ENCODE measurements at regions not wholly inside any gene's neighbourhood (a gene's known extent, or its start where the extent isn't known, plus 50 kb on each side); places are given as distances from the start of the nearest gene placed in this dataset.
A peak's percentile ranks its signal among the peaks of the same experiment; 100 is the strongest.

- Histone ChIP-seq H3K4me3 (ENCODE audit: low read depth, low read length) (no peak overlapping the region), H3K27me3 (ENCODE audit: control insufficient read depth, insufficient read depth, low read length) (no peaks in the 10 kb centered on the region), H3K79me2 (no peaks in the 10 kb centered on the region), H3K27ac (no peak overlapping the region), H3K4me2 (ENCODE audit: low read length) (no peak overlapping the region), H3K4me1 (peaks cover 44% of the 10 kb centered on the region), H3K9me3 (ENCODE audit: control insufficient read depth, low read length) (no peaks in the 10 kb centered on the region), H3K36me3 (ENCODE audit: control insufficient read depth, insufficient read depth, low read length) (no peaks in the 10 kb centered on the region), H2AFZ (no peak overlapping the region), H3K9ac (no peak overlapping the region)
- no peak for TF ChIP-seq CTCF (IDR thresholded peaks at IDR 0.05)
Measured at GRCh38 chr2:46850742-46851141, 64.9 kb downstream of the MCFD2 start.

- Histone ChIP-seq H3K4me3 (ENCODE audit: low read depth, low read length) (no peak overlapping the region), H2AFZ (peak overlapping the region; percentile 87), H3K4me1 (peaks cover 44% of the 10 kb centered on the region), H3K9me3 (ENCODE audit: control insufficient read depth, low read length) (no peaks in the 10 kb centered on the region), H3K36me3 (ENCODE audit: control insufficient read depth, insufficient read depth, low read length) (no peaks in the 10 kb centered on the region), H3K4me2 (ENCODE audit: low read length) (peak overlapping the region; percentile 32), H3K79me2 (no peaks in the 10 kb centered on the region), H3K9ac (no peak overlapping the region), H3K27ac (peak overlapping the region; percentile 56), H3K27me3 (ENCODE audit: control insufficient read depth, insufficient read depth, low read length) (no peaks in the 10 kb centered on the region)
- no peak for TF ChIP-seq CTCF (IDR thresholded peaks at IDR 0.05)
Measured at GRCh38 chr2:46849721-46850556, 65.7 kb downstream of the MCFD2 start.

GRCh38 chr2:46849046-46849715 lies 66.4 kb downstream of the MCFD2 start:
- H3K27me3 ChIP-seq (ENCODE audit: control insufficient read depth, insufficient read depth, low read length): no peaks in the 10 kb centered on the region
- H3K36me3 ChIP-seq (ENCODE audit: control insufficient read depth, insufficient read depth, low read length): no peaks in the 10 kb centered on the region
- H3K4me2 ChIP-seq (ENCODE audit: low read length): peak overlapping the region; percentile 32
- H2AFZ ChIP-seq: peak overlapping the region; percentile 87
- no peak for TF ChIP-seq CTCF (IDR thresholded peaks at IDR 0.05)
- H3K9me3 ChIP-seq (ENCODE audit: control insufficient read depth, low read length): no peaks in the 10 kb centered on the region
- H3K4me3 ChIP-seq (ENCODE audit: low read depth, low read length): no peak overlapping the region
- H3K79me2 ChIP-seq: no peaks in the 10 kb centered on the region
- H3K4me1 ChIP-seq: peaks cover 44% of the 10 kb centered on the region
- no peak overlapping the region for H3K9ac ChIP-seq
- H3K27ac ChIP-seq: peak overlapping the region; percentile 56

DNA sequence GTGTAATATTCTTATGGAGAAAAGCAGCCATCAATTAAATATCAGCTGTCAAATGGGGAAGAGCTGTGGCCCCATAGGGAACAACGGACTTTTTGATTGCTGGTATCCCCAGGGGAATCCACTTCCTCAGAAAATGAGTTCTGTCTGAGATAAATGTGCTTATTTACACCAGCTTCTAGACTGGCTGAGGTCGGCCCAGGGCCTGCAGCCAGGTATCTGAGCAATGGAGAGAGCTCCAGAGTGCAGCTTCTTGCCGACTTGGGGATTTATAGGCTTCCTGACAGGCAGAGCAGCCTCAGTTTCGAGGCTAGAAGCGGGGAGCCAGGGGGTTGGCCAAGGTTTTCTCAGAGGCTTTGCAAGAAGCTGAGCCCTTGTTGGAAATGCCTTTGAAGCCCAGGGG lies 67.2 kb downstream of the MCFD2 start:
- no peak for TF ChIP-seq CTCF (IDR thresholded peaks at IDR 0.05)
- H3K4me3 ChIP-seq (ENCODE audit: low read depth, low read length): no peak overlapping the region
- H3K36me3 ChIP-seq (ENCODE audit: control insufficient read depth, insufficient read depth, low read length): no peaks in the 10 kb centered on the region
- peak overlapping the region; percentile 88 for H3K27ac ChIP-seq
- peak overlapping the region; percentile 87 for H2AFZ ChIP-seq
- H3K9ac ChIP-seq: no peak overlapping the region
- no peak overlapping the region for H3K4me2 ChIP-seq (ENCODE audit: low read length)
- peaks cover 44% of the 10 kb centered on the region for H3K4me1 ChIP-seq
- no peaks in the 10 kb centered on the region for H3K27me3 ChIP-seq (ENCODE audit: control insufficient read depth, insufficient read depth, low read length)
- H3K79me2 ChIP-seq: no peaks in the 10 kb centered on the region
- no peaks in the 10 kb centered on the region for H3K9me3 ChIP-seq (ENCODE audit: control insufficient read depth, low read length)
